ENCODE measurements at regions not wholly inside any gene's neighbourhood (a gene's known extent, or its start where the extent isn't known, plus 50 kb on each side); places are given as distances from the start of the nearest gene placed in this dataset.

GRCh38 chr2:3138621-3139020 lies 239.0 kb downstream of the EIPR1 start:
- Histone ChIP-seq H3K27ac (no peak overlapping the region), H3K4me3 (no peak overlapping the region), H3K4me1 (no peaks in the 10 kb centered on the region), H3K36me3 (no peaks in the 10 kb centered on the region), H3K9me3 (no peaks in the 10 kb centered on the region), H3K27me3 (no peaks in the 10 kb centered on the region)
- no peak for DNase-seq
- intact Hi-C loops (cut with DNase I; ENCODE audit: low total_unique reads) (no loop called here), in situ Hi-C loops (cut with MboI; ENCODE audit: low pct_ligation_motif_present in 1 of 4, low pct_unique_long_range_greater_than_20kb in 1 of 4, low sequenced_read_pairs in 3 of 4) (no loop called here)
- 85% methylated on average over 9 of the region's 9 CpGs; no CpG with 5 or more reads in 1 of the 2 donors for WGBS, 2 donors (ENCODE audit: low coverage in 1 of 2)
- TF ChIP-seq, protein P1, sequence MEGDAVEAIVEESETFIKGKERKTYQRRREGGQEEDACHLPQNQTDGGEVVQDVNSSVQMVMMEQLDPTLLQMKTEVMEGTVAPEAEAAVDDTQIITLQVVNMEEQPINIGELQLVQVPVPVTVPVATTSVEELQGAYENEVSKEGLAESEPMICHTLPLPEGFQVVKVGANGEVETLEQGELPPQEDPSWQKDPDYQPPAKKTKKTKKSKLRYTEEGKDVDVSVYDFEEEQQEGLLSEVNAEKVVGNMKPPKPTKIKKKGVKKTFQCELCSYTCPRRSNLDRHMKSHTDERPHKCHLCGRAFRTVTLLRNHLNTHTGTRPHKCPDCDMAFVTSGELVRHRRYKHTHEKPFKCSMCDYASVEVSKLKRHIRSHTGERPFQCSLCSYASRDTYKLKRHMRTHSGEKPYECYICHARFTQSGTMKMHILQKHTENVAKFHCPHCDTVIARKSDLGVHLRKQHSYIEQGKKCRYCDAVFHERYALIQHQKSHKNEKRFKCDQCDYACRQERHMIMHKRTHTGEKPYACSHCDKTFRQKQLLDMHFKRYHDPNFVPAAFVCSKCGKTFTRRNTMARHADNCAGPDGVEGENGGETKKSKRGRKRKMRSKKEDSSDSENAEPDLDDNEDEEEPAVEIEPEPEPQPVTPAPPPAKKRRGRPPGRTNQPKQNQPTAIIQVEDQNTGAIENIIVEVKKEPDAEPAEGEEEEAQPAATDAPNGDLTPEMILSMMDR (IDR thresholded peaks at IDR 0.05), result no peak
- TF ChIP-seq EP300 (IDR thresholded peaks at IDR 0.05; ENCODE audit: low read depth), result no peak
- no peak for TF ChIP-seq POLR2AphosphoS5 (IDR thresholded peaks at IDR 0.05)
- no peak for TF ChIP-seq POLR2A (IDR thresholded peaks at IDR 0.05)

DNA sequence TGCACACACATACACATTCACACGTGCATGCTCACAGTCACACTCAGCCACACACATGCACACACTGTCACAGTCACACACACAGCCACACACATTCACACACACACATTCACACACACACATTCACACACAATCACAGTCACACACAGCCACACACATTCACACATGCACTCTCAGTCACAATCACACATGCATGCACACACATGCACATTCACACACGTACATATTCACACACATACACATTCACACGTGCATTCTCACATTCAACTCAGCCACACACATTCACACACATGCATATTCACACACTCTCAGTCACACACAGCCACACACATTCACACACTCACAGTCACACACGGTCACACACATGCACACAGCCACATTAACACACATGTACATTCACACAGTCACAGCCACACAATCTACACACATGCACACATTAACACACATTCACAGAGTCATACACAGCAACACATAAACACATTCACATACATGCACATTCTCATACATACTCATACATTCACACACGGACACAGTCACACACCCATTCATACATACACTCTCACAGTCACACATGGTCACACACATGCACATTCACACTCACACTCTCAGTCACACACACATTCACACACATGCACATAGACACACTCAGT lies 239.8 kb downstream of the EIPR1 start:
- no peak overlapping the region for H3K27ac ChIP-seq
- WGBS, 2 donors (ENCODE audit: low coverage in 1 of 2), result 75 to 79% methylated on average over 4 to 5 of the region's 5 CpGs
- TF ChIP-seq, protein P1 (IDR thresholded peaks at IDR 0.05), result no peak
- TF ChIP-seq EP300 (IDR thresholded peaks at IDR 0.05; ENCODE audit: low read depth) (no peak), POLR2A (IDR thresholded peaks at IDR 0.05) (no peak), POLR2AphosphoS5 (IDR thresholded peaks at IDR 0.05) (no peak)

DNA sequence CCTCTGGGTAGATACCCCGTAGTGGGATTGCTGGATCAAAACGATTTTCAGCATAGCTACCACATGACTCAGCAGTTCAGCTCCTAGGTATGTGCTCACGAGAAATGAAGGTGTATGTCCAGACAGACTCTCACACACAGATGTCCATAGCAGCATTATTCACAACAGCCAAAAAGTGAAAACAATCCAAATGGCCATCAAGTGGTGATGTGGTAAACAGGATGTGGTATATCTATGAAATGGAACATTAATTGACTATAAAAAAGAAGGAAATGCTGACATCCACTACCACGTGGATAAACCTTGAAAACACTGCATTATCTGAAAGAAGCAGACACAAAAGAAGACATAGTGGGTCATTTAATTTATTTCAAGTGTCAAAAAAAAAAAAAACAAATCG lies 241.9 kb downstream of the EIPR1 start:
- H3K4me1 ChIP-seq, result no peaks in the 10 kb centered on the region
- WGBS, 2 donors (ENCODE audit: low coverage in 1 of 2), result 83% methylated on average over 5 of the region's 5 CpGs; no CpG with 5 or more reads in 1 of the 2 donors
- intact Hi-C loops (cut with DNase I; ENCODE audit: low total_unique reads) (no loop called here), in situ Hi-C loops (cut with MboI; ENCODE audit: low pct_ligation_motif_present in 1 of 4, low pct_unique_long_range_greater_than_20kb in 1 of 4, low sequenced_read_pairs in 3 of 4) (no loop called here)
- H3K36me3 ChIP-seq, result no peaks in the 10 kb centered on the region
- H3K4me3 ChIP-seq, result no peak overlapping the region
- H3K27ac ChIP-seq, result no peak overlapping the region
- DNase-seq, result no peak
- no peak for TF ChIP-seq POLR2A (IDR thresholded peaks at IDR 0.05)
- no peak for TF ChIP-seq EP300 (IDR thresholded peaks at IDR 0.05; ENCODE audit: low read depth)
- TF ChIP-seq, protein P1 (IDR thresholded peaks at IDR 0.05), result no peak
- no peak for TF ChIP-seq POLR2AphosphoS5 (IDR thresholded peaks at IDR 0.05)
- no peaks in the 10 kb centered on the region for H3K27me3 ChIP-seq
- no peaks in the 10 kb centered on the region for H3K9me3 ChIP-seq

More for the DNA sequence above, 239.8 kb downstream of the EIPR1 start:
- Histone ChIP-seq H3K9me3 (no peaks in the 10 kb centered on the region), H3K27me3 (no peaks in the 10 kb centered on the region), H3K4me3 (no peak overlapping the region), H3K4me1 (no peaks in the 10 kb centered on the region), H3K36me3 (no peaks in the 10 kb centered on the region)
- in situ Hi-C loops (cut with MboI; ENCODE audit: low pct_ligation_motif_present in 1 of 4, low pct_unique_long_range_greater_than_20kb in 1 of 4, low sequenced_read_pairs in 3 of 4) (no loop called here), intact Hi-C loops (cut with DNase I; ENCODE audit: low total_unique reads) (no loop called here)
- no peak for DNase-seq

- Histone ChIP-seq H3K9me3 (no peaks in the 10 kb centered on the region), H3K27me3 (no peaks in the 10 kb centered on the region), H3K36me3 (no peaks in the 10 kb centered on the region), H3K27ac (no peak overlapping the region), H3K4me3 (no peak overlapping the region), H3K4me1 (no peaks in the 10 kb centered on the region)
- no peak for DNase-seq
- TF ChIP-seq POLR2AphosphoS5 (IDR thresholded peaks at IDR 0.05) (no peak), EP300 (IDR thresholded peaks at IDR 0.05; ENCODE audit: low read depth) (no peak), POLR2A (IDR thresholded peaks at IDR 0.05) (no peak)
- TF ChIP-seq, protein P1 (IDR thresholded peaks at IDR 0.05), result no peak
- 80 to 93% methylated on average over 7 to 13 of the region's 14 CpGs for WGBS, 2 donors (ENCODE audit: low coverage in 1 of 2)
- in situ Hi-C loops (cut with MboI; ENCODE audit: low pct_ligation_motif_present in 1 of 4, low pct_unique_long_range_greater_than_20kb in 1 of 4, low sequenced_read_pairs in 3 of 4) (no loop called here), intact Hi-C loops (cut with DNase I; ENCODE audit: low total_unique reads) (no loop called here)
Measured at GRCh38 chr2:3134026-3134571, 243.5 kb downstream of the EIPR1 start.
